ENCODE measurements at regions not wholly inside any gene's neighbourhood (a gene's known extent, or its start where the extent isn't known, plus 50 kb on each side); places are given as distances from the start of the nearest gene placed in this dataset.

- DNase-seq (ENCODE audit: low read depth), result no peak
- H3K4me3 ChIP-seq (ENCODE audit: low read depth, low read length), result no peak overlapping the region
- no peak for TF ChIP-seq CTCF (conservative IDR thresholded peaks at IDR 0.05; ENCODE audit: low read depth, low read length)
Observed at GRCh38 chr2:2848198-2848597, 517.1 kb upstream of the MYT1L start.

DNA sequence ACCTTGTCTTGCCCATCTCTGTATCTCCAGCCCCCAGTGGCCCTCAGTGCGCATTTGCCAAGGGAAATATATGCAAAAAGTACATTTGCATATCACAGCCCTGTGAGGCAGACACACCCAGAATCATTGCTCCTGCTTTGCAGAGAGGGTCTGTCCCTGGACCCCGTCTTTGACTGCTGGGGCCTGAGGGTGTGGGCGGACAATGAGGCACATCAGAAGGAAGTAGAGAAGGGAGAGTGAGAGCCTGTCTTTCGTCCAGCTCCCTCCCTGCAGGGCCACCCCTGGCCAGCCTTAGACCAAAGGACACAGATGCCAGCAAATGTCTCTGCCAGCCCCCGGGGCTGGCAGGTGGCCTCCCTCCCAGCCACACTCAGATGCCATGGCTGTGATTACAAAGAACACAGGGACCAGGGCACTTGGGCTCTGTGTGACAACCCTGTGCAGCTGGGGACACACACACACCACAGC lies 516.2 kb upstream of the MYT1L start:
- no peak overlapping the region for H3K4me3 ChIP-seq (ENCODE audit: low read depth, low read length)
- no peak for TF ChIP-seq CTCF (conservative IDR thresholded peaks at IDR 0.05; ENCODE audit: low read depth, low read length)
- no peak for DNase-seq (ENCODE audit: low read depth)

- no peak overlapping the region for H3K4me3 ChIP-seq (ENCODE audit: low read depth, low read length)
- TF ChIP-seq CTCF (conservative IDR thresholded peaks at IDR 0.05; ENCODE audit: low read depth, low read length), result no peak
- no peak for DNase-seq (ENCODE audit: low read depth)
Observed at GRCh38 chr2:2846332-2847208, 515.5 kb upstream of the MYT1L start.

GRCh38 chr2:2845806-2846315 lies 514.8 kb upstream of the MYT1L start:
- no peak for DNase-seq (ENCODE audit: low read depth)
- H3K4me3 ChIP-seq (ENCODE audit: low read depth, low read length), result no peak overlapping the region
- no peak for TF ChIP-seq CTCF (conservative IDR thresholded peaks at IDR 0.05; ENCODE audit: low read depth, low read length)

DNA sequence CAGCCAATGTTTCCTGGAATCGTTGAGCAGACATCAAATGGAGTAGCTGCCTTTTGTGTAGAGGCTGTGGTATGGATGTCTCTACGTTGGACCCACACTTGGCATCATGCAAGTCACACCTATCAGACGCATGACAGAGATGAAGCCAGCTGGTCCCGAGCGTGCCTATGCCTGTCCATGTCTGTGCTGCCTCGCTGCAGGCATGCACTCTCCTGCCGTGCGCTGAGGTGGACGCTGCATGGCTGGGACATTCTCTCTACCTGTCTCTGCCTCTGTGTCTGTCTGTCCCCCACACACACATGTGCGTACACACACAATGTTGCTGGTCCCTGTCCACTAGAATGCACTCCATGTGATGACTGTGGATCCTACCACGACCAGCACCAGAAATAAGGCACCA lies 514.2 kb upstream of the MYT1L start:
- H3K4me3 ChIP-seq (ENCODE audit: low read depth, low read length), result no peak overlapping the region
- no peak for TF ChIP-seq CTCF (conservative IDR thresholded peaks at IDR 0.05; ENCODE audit: low read depth, low read length)
- DNase-seq (ENCODE audit: low read depth), result no peak

GRCh38 chr2:2843969-2844548 lies 513.0 kb upstream of the MYT1L start:
- H3K4me3 ChIP-seq (ENCODE audit: low read depth, low read length), result no peak overlapping the region
- no peak for TF ChIP-seq CTCF (conservative IDR thresholded peaks at IDR 0.05; ENCODE audit: low read depth, low read length)
- no peak for DNase-seq (ENCODE audit: low read depth)

Measured in choroid plexus epithelial cell (primary cell).